Mesendoderm (in vitro differentiated cells): ENCODE measurements at regions not wholly inside any gene's neighbourhood (a gene's known extent, or its start where the extent isn't known, plus 50 kb on each side); places are given as distances from the start of the nearest gene placed in this dataset.

Experiments used
- DNase-seq: peaks from one replicate; pipeline ENCODE4 v3.0.0; 2013
- H2AK5ac ChIP-seq: 2 replicates; pipeline ENCODE4 v1.6.1; 2013; ENCODE audit warnings: low read length, inconsistent platforms
- H2BK120ac ChIP-seq: 2 replicates; pipeline ENCODE4 v1.6.1; 2013; ENCODE audit warnings: low read depth, mild to moderate bottlenecking, low read length, moderate library complexity, mixed read lengths
- H2BK15ac ChIP-seq: replicated peaks from 2 replicates; pipeline ENCODE4 v1.6.1; 2013; ENCODE audit warnings: low read depth, mild to moderate bottlenecking, moderate library complexity
- H2BK5ac ChIP-seq: 2 replicates; pipeline ENCODE4 v1.6.1; 2013; ENCODE audit warnings: low read length, inconsistent platforms
- H3K18ac ChIP-seq: 2 replicates; pipeline ENCODE4 v1.6.1; 2013; ENCODE audit warnings: mild to moderate bottlenecking, low read length, mixed read lengths
- H3K23ac ChIP-seq: one replicate; pipeline ENCODE4 v1.6.1; 2013; ENCODE audit warnings: low read length
- H3K27ac ChIP-seq: 2 replicates; pipeline ENCODE4 v1.5.1; 2013; ENCODE audit warnings: low read depth, mild to moderate bottlenecking, inconsistent platforms, low read length, moderate library complexity
- H3K27me3 ChIP-seq: 2 replicates; pipeline ENCODE4 v1.6.1; 2013; ENCODE audit warnings: low read length, control low read depth, mild to moderate bottlenecking, inconsistent platforms; ENCODE audit not compliant: insufficient read depth, poor library complexity
- H3K36me3 ChIP-seq: 2 replicates; pipeline ENCODE4 v1.6.1; 2013; ENCODE audit warnings: low read length, inconsistent platforms; ENCODE audit not compliant: control insufficient read depth, insufficient read depth
- H3K4ac ChIP-seq: one replicate; pipeline ENCODE4 v1.6.1; 2013; ENCODE audit warnings: low read depth, mild to moderate bottlenecking, low read length, moderate library complexity
- H3K4me1 ChIP-seq: 2 replicates; pipeline ENCODE4 v1.6.1; 2013; ENCODE audit warnings: low read depth, low read length, inconsistent platforms; ENCODE audit not compliant: control insufficient read depth
- H3K4me2 ChIP-seq: 2 replicates; pipeline ENCODE4 v1.6.1; 2013; ENCODE audit warnings: low read length
- H3K4me3 ChIP-seq: 2 replicates; pipeline ENCODE4 v1.5.1; 2013; ENCODE audit warnings: mild to moderate bottlenecking, low read length
- H3K56ac ChIP-seq: one replicate; pipeline ENCODE4 v1.6.1; 2013; ENCODE audit warnings: low read length
- H3K79me1 ChIP-seq: 2 replicates; pipeline ENCODE4 v1.6.1; 2013; ENCODE audit warnings: low read length, inconsistent platforms
- H3K79me2 ChIP-seq: 2 replicates; pipeline ENCODE4 v1.6.1; 2013; ENCODE audit warnings: mild to moderate bottlenecking, low read length; ENCODE audit not compliant: control insufficient read depth, insufficient read depth
- H3K9ac ChIP-seq: 2 replicates; pipeline ENCODE4 v1.6.1; 2013; ENCODE audit warnings: low read length, inconsistent platforms
- H4K5ac ChIP-seq: one replicate; pipeline ENCODE4 v1.6.1; 2013; ENCODE audit warnings: low read length
- H4K8ac ChIP-seq: one replicate; pipeline ENCODE4 v1.6.1; 2013; ENCODE audit warnings: low read depth, mild to moderate bottlenecking, control low read depth, low read length, moderate library complexity
- WGBS: extraction: QIAGEN DNeasy Blood & Tissue Kit; methylation state at CpG from one replicate; pipeline ENCODE4 v1.1.7; 2013; ENCODE audit warnings: low lambda C conversion rate, missing lambda C conversion rate; ENCODE audit not compliant: insufficient coverage; ENCODE audit errors: extremely low coverage; 5-methylcytosine and 5-hydroxymethylcytosine counted together

- no peak overlapping the region for H2AK5ac ChIP-seq
- no peaks in the 10 kb centered on the region for H3K4me1 ChIP-seq
- H3K56ac ChIP-seq: no peak overlapping the region
- H3K36me3 ChIP-seq: no peaks in the 10 kb centered on the region
- WGBS: no CpG with 5 or more reads among the region's 15 CpGs
- no peak overlapping the region for H3K9ac ChIP-seq
- H3K4me3 ChIP-seq: no peak overlapping the region
- H3K4me2 ChIP-seq: no peak overlapping the region
- H4K8ac ChIP-seq: no peak overlapping the region
- no peaks in the 10 kb centered on the region for H3K27me3 ChIP-seq
- H3K4ac ChIP-seq: no peak overlapping the region
- H3K27ac ChIP-seq: no peak overlapping the region
- no peak for DNase-seq
- H2BK15ac ChIP-seq: no peak overlapping the region
- no peaks in the 10 kb centered on the region for H3K79me2 ChIP-seq
- H3K18ac ChIP-seq: no peak overlapping the region
- no peak overlapping the region for H4K5ac ChIP-seq
- no peaks in the 10 kb centered on the region for H3K79me1 ChIP-seq
- no peak overlapping the region for H2BK120ac ChIP-seq
- no peak overlapping the region for H3K23ac ChIP-seq
- H2BK5ac ChIP-seq: no peak overlapping the region
Observed at GRCh38 chr7:155973451-155973997, 161.3 kb upstream of the SHH start.

- DNase-seq: no peak
- Histone ChIP-seq H3K79me1 (no peaks in the 10 kb centered on the region), H4K8ac (no peak overlapping the region), H4K5ac (no peak overlapping the region), H3K4me3 (no peak overlapping the region), H2BK120ac (no peak overlapping the region), H3K79me2 (no peaks in the 10 kb centered on the region), H3K4me1 (no peaks in the 10 kb centered on the region), H3K23ac (no peak overlapping the region), H2BK15ac (no peak overlapping the region), H2BK5ac (no peak overlapping the region), H3K27me3 (no peaks in the 10 kb centered on the region), H2AK5ac (no peak overlapping the region), H3K36me3 (no peaks in the 10 kb centered on the region), H3K56ac (no peak overlapping the region), H3K18ac (no peak overlapping the region), H3K27ac (no peak overlapping the region), H3K9ac (no peak overlapping the region), H3K4me2 (no peak overlapping the region), H3K4ac (no peak overlapping the region)
- WGBS: no CpG with 5 or more reads among the region's 13 CpGs
Observed at GRCh38 chr7:155972651-155973390, 160.6 kb upstream of the SHH start.

- Histone ChIP-seq H3K4me2 (no peak overlapping the region), H4K8ac (no peak overlapping the region), H4K5ac (no peak overlapping the region), H3K18ac (no peak overlapping the region), H3K9ac (no peak overlapping the region), H3K79me1 (no peaks in the 10 kb centered on the region), H3K27ac (no peak overlapping the region), H2BK15ac (no peak overlapping the region), H3K56ac (no peak overlapping the region), H2AK5ac (no peak overlapping the region), H2BK5ac (no peak overlapping the region), H3K4me1 (no peaks in the 10 kb centered on the region), H2BK120ac (no peak overlapping the region), H3K79me2 (no peaks in the 10 kb centered on the region), H3K4me3 (no peak overlapping the region), H3K27me3 (no peaks in the 10 kb centered on the region), H3K36me3 (no peaks in the 10 kb centered on the region), H3K23ac (no peak overlapping the region), H3K4ac (no peak overlapping the region)
- no peak for DNase-seq
- WGBS: no CpG with 5 or more reads among the region's 8 CpGs
Observed at GRCh38 chr7:155972247-155972646, 160.0 kb upstream of the SHH start.

- no peak overlapping the region for H3K9ac ChIP-seq
- WGBS: no CpG with 5 or more reads among the region's 15 CpGs
- no peak overlapping the region for H3K18ac ChIP-seq
- H2BK120ac ChIP-seq: no peak overlapping the region
- H3K27me3 ChIP-seq: no peaks in the 10 kb centered on the region
- H3K4ac ChIP-seq: no peak overlapping the region
- no peak overlapping the region for H2BK5ac ChIP-seq
- H3K23ac ChIP-seq: no peak overlapping the region
- H3K56ac ChIP-seq: no peak overlapping the region
- H3K4me1 ChIP-seq: no peaks in the 10 kb centered on the region
- no peak overlapping the region for H3K4me3 ChIP-seq
- no peak overlapping the region for H4K8ac ChIP-seq
- H3K4me2 ChIP-seq: no peak overlapping the region
- no peaks in the 10 kb centered on the region for H3K79me2 ChIP-seq
- no peak for DNase-seq
- H3K36me3 ChIP-seq: no peaks in the 10 kb centered on the region
- no peak overlapping the region for H2AK5ac ChIP-seq
- no peak overlapping the region for H3K27ac ChIP-seq
- H2BK15ac ChIP-seq: no peak overlapping the region
- H4K5ac ChIP-seq: no peak overlapping the region
- H3K79me1 ChIP-seq: no peaks in the 10 kb centered on the region
Observed at GRCh38 chr7:155971180-155971770, 159.0 kb upstream of the SHH start.

- no CpG with 5 or more reads among the region's 21 CpGs for WGBS
- no peak for DNase-seq
- Histone ChIP-seq H3K79me1 (no peaks in the 10 kb centered on the region), H3K4ac (no peak overlapping the region), H2BK5ac (no peak overlapping the region), H2AK5ac (no peak overlapping the region), H2BK120ac (no peak overlapping the region), H3K4me3 (no peak overlapping the region), H2BK15ac (no peak overlapping the region), H3K9ac (no peak overlapping the region), H4K8ac (no peak overlapping the region), H3K4me1 (no peaks in the 10 kb centered on the region), H3K79me2 (no peaks in the 10 kb centered on the region), H3K4me2 (no peak overlapping the region), H3K27ac (no peak overlapping the region), H4K5ac (no peak overlapping the region), H3K56ac (no peak overlapping the region), H3K18ac (no peak overlapping the region), H3K36me3 (no peaks in the 10 kb centered on the region), H3K27me3 (no peaks in the 10 kb centered on the region), H3K23ac (no peak overlapping the region)
Observed at GRCh38 chr7:155969192-155969929, 157.1 kb upstream of the SHH start.
